ENCODE measurements at regions not wholly inside any gene's neighbourhood (a gene's known extent, or its start where the extent isn't known, plus 50 kb on each side); places are given as distances from the start of the nearest gene placed in this dataset.
"Not testable (repeated sequence)": the region's sequence is repeated elsewhere in the genome, so short reads cannot be mapped to it uniquely, and the experiment has no call there.

DNA sequence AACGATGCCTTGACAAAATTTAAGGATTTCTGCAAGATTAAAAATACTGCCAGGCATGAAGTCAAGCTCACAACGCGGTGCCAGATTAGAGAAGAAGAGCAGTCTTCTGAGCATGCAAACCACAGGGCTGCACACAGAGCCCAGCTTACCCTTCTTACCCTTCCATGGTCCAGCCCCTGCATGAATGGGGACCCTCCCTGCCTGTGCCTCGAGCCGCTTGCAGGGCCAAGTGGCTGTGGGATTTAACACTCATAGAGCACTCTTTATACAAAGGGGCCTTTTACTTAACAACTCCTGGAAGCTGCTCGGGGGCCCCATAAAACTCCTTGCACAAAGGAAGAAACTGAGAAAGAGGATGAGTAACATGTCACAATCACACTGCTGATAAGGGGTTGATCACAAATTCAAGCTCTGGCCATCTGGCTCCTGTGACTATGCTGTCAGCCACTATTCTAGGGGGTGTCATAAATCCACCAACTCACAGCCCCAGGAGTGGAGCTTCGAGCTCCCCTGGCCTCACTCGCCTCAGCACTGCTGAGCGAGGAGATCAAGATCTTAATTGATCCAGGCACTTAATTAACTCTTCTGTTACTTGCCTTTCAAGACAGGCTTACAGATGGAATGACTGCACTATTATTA, 514.8 kb downstream of the TNS3 start:
- Histone ChIP-seq H3K36me3 (no peaks in the 10 kb centered on the region), H3K4me1 (peaks cover 0 to 7% (median 0%) of the 10 kb centered on the region in 12 donors), H3K27me3 (no peaks in the 10 kb centered on the region), H3K9me3 (peaks cover 0 to 6% (median 0%) of the 10 kb centered on the region in 12 donors), H3K4me3 (no peak overlapping the region), H3K27ac (no peak overlapping the region)
- intact Hi-C loops (cut with DNase I), result no loop called here
- no peak for ATAC-seq
- no peak for DNase-seq
- WGBS, 4 donors, result 72 to 86% (median 78%) methylated on average over 8 to 9 of the region's 9 CpGs
- no peak for TF ChIP-seq POLR2A (IDR thresholded peaks at IDR 0.05)
- TF ChIP-seq, protein P1, sequence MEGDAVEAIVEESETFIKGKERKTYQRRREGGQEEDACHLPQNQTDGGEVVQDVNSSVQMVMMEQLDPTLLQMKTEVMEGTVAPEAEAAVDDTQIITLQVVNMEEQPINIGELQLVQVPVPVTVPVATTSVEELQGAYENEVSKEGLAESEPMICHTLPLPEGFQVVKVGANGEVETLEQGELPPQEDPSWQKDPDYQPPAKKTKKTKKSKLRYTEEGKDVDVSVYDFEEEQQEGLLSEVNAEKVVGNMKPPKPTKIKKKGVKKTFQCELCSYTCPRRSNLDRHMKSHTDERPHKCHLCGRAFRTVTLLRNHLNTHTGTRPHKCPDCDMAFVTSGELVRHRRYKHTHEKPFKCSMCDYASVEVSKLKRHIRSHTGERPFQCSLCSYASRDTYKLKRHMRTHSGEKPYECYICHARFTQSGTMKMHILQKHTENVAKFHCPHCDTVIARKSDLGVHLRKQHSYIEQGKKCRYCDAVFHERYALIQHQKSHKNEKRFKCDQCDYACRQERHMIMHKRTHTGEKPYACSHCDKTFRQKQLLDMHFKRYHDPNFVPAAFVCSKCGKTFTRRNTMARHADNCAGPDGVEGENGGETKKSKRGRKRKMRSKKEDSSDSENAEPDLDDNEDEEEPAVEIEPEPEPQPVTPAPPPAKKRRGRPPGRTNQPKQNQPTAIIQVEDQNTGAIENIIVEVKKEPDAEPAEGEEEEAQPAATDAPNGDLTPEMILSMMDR (IDR thresholded peaks at IDR 0.05), result no peak

DNA sequence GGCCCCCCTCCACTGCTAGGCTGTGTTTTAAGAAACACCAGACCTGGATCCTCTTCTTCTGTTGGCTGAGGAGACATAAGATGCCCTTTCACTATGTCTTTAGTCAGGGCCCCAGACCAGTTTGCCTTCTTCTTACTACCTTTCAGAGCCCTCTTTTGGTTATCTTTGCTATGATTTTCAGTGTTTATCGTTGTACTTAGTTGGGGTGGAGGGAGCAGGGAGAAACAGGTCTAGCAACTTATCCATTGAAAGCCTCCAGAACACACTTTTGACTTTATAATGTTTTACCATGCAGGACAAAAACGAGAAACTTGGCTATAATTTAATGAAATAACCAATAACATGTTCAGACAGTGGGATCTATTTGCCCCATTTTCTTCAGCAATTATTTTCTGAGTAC, 525.2 kb downstream of the TNS3 start:
- DNase-seq (no peak), ATAC-seq (no peak)
- H3K36me3 ChIP-seq, result no peaks in the 10 kb centered on the region
- no peak overlapping the region for H3K4me3 ChIP-seq
- intact Hi-C loops (cut with DNase I), result no loop called here
- peaks cover 0 to 9% (median 0%) of the 10 kb centered on the region in 12 donors for H3K9me3 ChIP-seq
- no peak overlapping the region for H3K27ac ChIP-seq
- peaks cover 0 to 6% (median 0%) of the 10 kb centered on the region in 9 donors for H3K27me3 ChIP-seq
- TF ChIP-seq, protein P1 (IDR thresholded peaks at IDR 0.05), result no peak
- TF ChIP-seq POLR2A (IDR thresholded peaks at IDR 0.05), result no peak
- no peaks in the 10 kb centered on the region for H3K4me1 ChIP-seq
- 74 to 81% (median 76%) methylated on average over 2 of the region's 2 CpGs for WGBS, 4 donors

DNA sequence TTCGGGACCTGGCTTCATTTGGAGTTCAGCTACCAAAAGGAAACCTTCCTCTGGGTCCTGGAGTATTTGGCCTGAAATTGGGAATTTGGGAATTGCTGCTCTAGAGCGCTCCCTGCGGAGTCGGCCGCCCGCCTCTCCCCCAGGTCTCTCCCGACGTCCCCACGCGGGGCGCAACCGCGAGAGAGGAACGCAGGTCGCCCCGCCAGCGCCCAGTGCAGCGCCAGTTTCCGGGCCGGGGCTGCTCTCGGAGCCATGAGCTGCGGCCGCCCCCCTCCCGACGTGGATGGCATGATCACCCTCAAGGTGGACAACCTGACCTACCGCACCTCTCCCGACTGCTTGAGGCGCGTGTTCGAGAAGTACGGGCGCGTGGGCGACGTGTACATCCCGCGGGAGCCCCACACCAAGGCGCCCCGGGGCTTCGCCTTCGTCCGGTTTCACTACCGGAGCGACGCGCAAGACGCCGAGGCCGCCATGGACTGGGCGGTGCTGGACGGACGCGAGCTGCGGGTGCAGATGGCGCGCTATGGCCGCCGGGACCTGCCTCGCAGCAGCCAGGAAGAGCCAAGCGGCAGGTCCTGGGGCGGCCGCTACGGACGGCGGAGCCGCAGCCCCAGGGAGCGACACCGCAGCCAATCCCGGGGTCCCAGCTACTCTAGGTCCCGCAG, 529.2 kb downstream of the TNS3 start:
- ATAC-seq (peak in 3 of 4 donors; percentile 56 to 79 (median 67)), DNase-seq (peak in 1 of 5 donors; percentile 59)
- H3K4me1 ChIP-seq; H3K27me3 ChIP-seq; intact Hi-C loops (cut with DNase I); H3K9me3 ChIP-seq; H3K36me3 ChIP-seq: not testable (repeated sequence)
- Histone ChIP-seq H3K27ac (peak overlapping the region in 2 of 12 donors; percentile 32 to 43), H3K4me3 (peak overlapping the region; percentile 10 to 60 (median 38))
- TF ChIP-seq, protein P1 (IDR thresholded peaks at IDR 0.05), result peak in 3 of 12 donors; percentile 10 to 37 (median 30)
- WGBS, 4 donors, result 24 to 51% (median 39%) methylated on average over 40 to 70 of the region's 70 CpGs

DNA sequence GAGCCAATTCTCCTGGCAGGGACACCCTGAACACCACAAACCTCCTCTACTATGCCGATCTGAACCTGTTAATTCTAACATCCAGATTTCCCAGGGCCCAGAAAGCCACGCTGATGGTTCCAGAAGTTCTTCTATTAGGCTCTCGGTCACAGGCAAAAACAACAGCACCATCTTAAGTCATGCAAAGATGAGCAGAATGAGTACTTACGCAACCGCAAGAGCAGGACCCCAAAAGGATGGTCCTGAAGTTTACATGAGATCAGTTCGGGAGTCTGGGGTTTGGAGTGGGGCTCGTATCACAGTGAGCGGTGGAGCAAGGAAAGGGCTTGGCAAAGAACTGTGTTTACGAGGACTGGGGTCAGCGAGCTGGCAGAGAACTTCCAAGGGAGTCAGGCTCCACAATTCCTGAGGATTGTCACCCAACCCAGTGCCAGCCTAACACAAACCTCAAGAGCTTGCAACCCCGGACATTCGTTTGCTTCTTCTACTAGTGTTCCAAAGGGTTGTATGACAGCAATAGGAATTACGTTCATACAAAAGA, 532.6 kb downstream of the TNS3 start:
- TF ChIP-seq, protein P1 (IDR thresholded peaks at IDR 0.05), result no peak
- TF ChIP-seq POLR2A (IDR thresholded peaks at IDR 0.05), result no peak
- intact Hi-C loops (cut with DNase I), result loop anchor here in 3 of 10 donors (5.0 to 10.0 kb wide), 4 partner anchors 38 to 275 kb away; no protein-coding TSS in a partner anchor
- DNase-seq (no peak), ATAC-seq (no peak)
- peaks cover 3 to 33% (median 25%) of the 10 kb centered on the region in 12 donors for H3K4me1 ChIP-seq
- no peaks in the 10 kb centered on the region for H3K9me3 ChIP-seq
- no peak overlapping the region for H3K4me3 ChIP-seq
- H3K36me3 ChIP-seq, result no peaks in the 10 kb centered on the region
- peaks cover 0 to 6% (median 0%) of the 10 kb centered on the region in 9 donors for H3K27me3 ChIP-seq
- no peak overlapping the region for H3K27ac ChIP-seq
- 95 to 98% (median 97%) methylated on average over 13 of the region's 13 CpGs for WGBS, 4 donors

Data from heart left ventricle (tissue), 16 donors.